ENCODE measurements at regions not wholly inside any gene's neighbourhood (a gene's known extent, or its start where the extent isn't known, plus 50 kb on each side); places are given as distances from the start of the nearest gene placed in this dataset.

DNA sequence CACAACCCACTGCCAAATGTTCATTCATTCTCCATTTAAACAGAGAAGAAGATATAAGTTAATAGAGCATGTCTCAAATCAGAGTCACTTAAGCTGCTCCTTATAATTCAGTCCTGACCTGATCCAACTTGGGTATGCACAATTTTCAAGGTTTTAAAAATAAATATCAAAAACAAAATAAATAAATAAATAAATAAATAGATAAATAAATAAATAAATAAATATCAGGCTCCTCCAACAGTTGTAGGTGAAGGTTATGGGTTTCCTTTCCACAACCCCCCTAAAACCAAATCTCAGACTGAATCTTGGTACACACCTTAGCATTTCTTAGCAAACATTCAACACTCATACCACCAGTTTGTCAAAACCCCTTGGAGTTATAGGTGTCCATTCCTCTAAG lies 204.4 kb downstream of the PARM1 start:
- TF ChIP-seq, protein P1, sequence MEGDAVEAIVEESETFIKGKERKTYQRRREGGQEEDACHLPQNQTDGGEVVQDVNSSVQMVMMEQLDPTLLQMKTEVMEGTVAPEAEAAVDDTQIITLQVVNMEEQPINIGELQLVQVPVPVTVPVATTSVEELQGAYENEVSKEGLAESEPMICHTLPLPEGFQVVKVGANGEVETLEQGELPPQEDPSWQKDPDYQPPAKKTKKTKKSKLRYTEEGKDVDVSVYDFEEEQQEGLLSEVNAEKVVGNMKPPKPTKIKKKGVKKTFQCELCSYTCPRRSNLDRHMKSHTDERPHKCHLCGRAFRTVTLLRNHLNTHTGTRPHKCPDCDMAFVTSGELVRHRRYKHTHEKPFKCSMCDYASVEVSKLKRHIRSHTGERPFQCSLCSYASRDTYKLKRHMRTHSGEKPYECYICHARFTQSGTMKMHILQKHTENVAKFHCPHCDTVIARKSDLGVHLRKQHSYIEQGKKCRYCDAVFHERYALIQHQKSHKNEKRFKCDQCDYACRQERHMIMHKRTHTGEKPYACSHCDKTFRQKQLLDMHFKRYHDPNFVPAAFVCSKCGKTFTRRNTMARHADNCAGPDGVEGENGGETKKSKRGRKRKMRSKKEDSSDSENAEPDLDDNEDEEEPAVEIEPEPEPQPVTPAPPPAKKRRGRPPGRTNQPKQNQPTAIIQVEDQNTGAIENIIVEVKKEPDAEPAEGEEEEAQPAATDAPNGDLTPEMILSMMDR (optimal IDR thresholded peaks at IDR 0.05 in 1 of 3, IDR thresholded peaks at IDR 0.05 in 1 of 3, conservative IDR thresholded peaks at IDR 0.05 in 1 of 3; ENCODE audit: extremely low read depth in 1 of 3, insufficient read depth in 2 of 3, low read length in 3 of 3), result no peak
- TF ChIP-seq EZH2 (IDR thresholded peaks at IDR 0.05; ENCODE audit: low read length), result no peak

Data from keratinocyte (primary cell).